PC-9 (cell line): ENCODE measurements at regions not wholly inside any gene's neighbourhood (a gene's known extent, or its start where the extent isn't known, plus 50 kb on each side); places are given as distances from the start of the nearest gene placed in this dataset.
A peak's percentile ranks its signal among the peaks of the same experiment; 100 is the strongest.
"Not testable (repeated sequence)": the region's sequence is repeated elsewhere in the genome, so short reads cannot be mapped to it uniquely, and the experiment has no call there.

Source experiments
- BruUV-seq: library from RNA; stranded (reverse); fragments of 400-500 nt; replicated peaks from 2 replicates; lab custom pipeline; 2021; lab: Mats Ljungman, UMichigan
- CTCF ChIA-PET: fragments of 300-600 bp; sonication (Branson Sonifier 250); formaldehyde crosslinking; loops from one replicate; lab custom pipeline; 2022; ENCODE audit warnings: antibody characterized with exemption; lab: Charles Lee
- POLR2A ChIA-PET: fragments of 300-600 bp; sonication (Branson Sonifier 250); formaldehyde crosslinking; loops from one replicate; lab custom pipeline; 2022; ENCODE audit warnings: antibody characterized with exemption; ENCODE audit not compliant: unreplicated experiment; lab: Charles Lee
- DNase-seq, 2 experiments: peaks; one replicate each; pipeline versions ENCODE4 v3.0.0 to v3.0.0-alpha.2; 2015 to 2022; ENCODE audit warnings: mixed read lengths in 1 of 2
- H2AFZ ChIP-seq: fragments of 200-600 bp; sonication (generic); 2 replicates; pipeline ENCODE4 v1.8.1; 2017; ENCODE audit warnings: antibody characterized with exemption
- H3F3A ChIP-seq: fragments of 200-600 bp; sonication (generic); 2 replicates; pipeline ENCODE4 v1.8.1; 2017; ENCODE audit warnings: antibody characterized with exemption, mild to moderate bottlenecking, low read depth; ENCODE audit not compliant: insufficient read depth
- H3K27ac ChIP-seq: fragments of 200-600 bp; sonication (generic); 2 replicates; pipeline ENCODE4 v1.6.1; 2016; ENCODE audit warnings: mixed run types
- H3K27me3 ChIP-seq: fragments of 200-600 bp; sonication (generic); 2 replicates; pipeline ENCODE4 v1.6.1; 2016; ENCODE audit warnings: low read depth, mixed run types; ENCODE audit not compliant: insufficient read depth
- H3K36me3 ChIP-seq: fragments of 200-600 bp; sonication (generic); 2 replicates; pipeline ENCODE4 v1.6.1; 2016; ENCODE audit warnings: low read depth, mixed run types
- H3K4me1 ChIP-seq: fragments of 200-600 bp; sonication (generic); replicated peaks from 2 replicates; pipeline ENCODE4 v1.6.1; 2016; ENCODE audit warnings: mixed run types; ENCODE audit not compliant: insufficient read depth
- H3K4me2 ChIP-seq: fragments of 200-600 bp; sonication (generic); 2 replicates; pipeline ENCODE4 v1.6.1; 2017; ENCODE audit warnings: mixed run types
- H3K4me3 ChIP-seq: fragments of 200-600 bp; sonication (generic); 2 replicates; pipeline ENCODE4 v1.6.1; 2016; ENCODE audit warnings: mixed run types
- H3K79me2 ChIP-seq: fragments of 200-600 bp; sonication (generic); 2 replicates; pipeline ENCODE4 v1.6.1; 2017; ENCODE audit warnings: low read depth, mixed run types
- H3K9me2 ChIP-seq: fragments of 200-600 bp; sonication (generic); 2 replicates; pipeline ENCODE4 v1.8.1; 2017; ENCODE audit warnings: mild to moderate bottlenecking; ENCODE audit not compliant: insufficient read depth
- H3K9me3 ChIP-seq: fragments of 200-600 bp; sonication (generic); 2 replicates; pipeline ENCODE4 v1.8.1; 2016; ENCODE audit warnings: low read depth; ENCODE audit not compliant: insufficient read depth
- H4K20me1 ChIP-seq: fragments of 200-600 bp; sonication (generic); 2 replicates; pipeline ENCODE4 v1.8.1; 2017; ENCODE audit not compliant: insufficient read depth
- EZH2 ChIP-seq: fragments of 200-600 bp; sonication (generic); IDR thresholded peaks from 2 replicates; pipeline ENCODE4 v1.8.0; 2017; ENCODE audit warnings: antibody characterized with exemption, low read depth
- intact Hi-C: fragments of 100-400 bp; cut with micrococcal nuclease; formaldehyde crosslinking; loops from one replicate; pipeline ENCODE4 v1.10.0; 2022; ENCODE audit not compliant: unreplicated experiment
- TF ChIP-seq, protein P1 (sequence below): fragments of 200-600 bp; sonication (generic); conservative IDR thresholded peaks from 2 replicates; pipeline ENCODE4 v1.6.1; 2017; ENCODE audit warnings: mixed run types, antibody characterized with exemption, mild to moderate bottlenecking, moderate library complexity

DNA sequence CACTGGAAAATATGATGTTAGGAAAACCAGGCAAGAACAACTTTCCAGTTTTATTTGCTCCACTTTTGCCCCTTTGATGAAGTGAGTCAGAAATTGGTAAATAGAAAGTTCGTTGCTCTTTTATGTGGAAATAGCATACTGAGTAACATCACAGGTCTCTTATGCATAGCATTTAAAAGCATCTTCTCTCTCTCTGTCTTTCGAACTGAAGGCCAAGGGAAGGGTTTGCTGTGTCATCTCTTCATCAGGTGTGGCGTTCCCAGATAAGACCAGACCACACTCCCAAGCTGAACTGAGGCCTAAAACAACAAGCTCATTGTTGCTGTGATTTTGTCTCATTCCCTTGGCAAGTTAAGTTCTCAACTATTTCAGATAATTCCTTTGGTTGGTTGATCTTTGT, 131.8 kb upstream of the GRB10 start:
- ChIA-PET CTCF (no interaction called here), POLR2A (interaction anchor here (0.6 kb wide), 1 partner anchor 1568 kb away, joined by 6 read pairs; no protein-coding TSS in a partner anchor)
- Histone ChIP-seq H3K79me2 (no peaks in the 10 kb centered on the region), H3K9me2 (no peaks in the 10 kb centered on the region), H3F3A (no peaks in the 10 kb centered on the region), H3K4me2 (no peak overlapping the region), H3K36me3 (no peaks in the 10 kb centered on the region), H3K27me3 (no peaks in the 10 kb centered on the region), H3K4me1 (peaks cover 15% of the 10 kb centered on the region), H3K9me3 (peaks cover 7% of the 10 kb centered on the region; the same call in 1 of the 2 replicates), H3K27ac (no peak overlapping the region), H3K4me3 (no peak overlapping the region), H4K20me1 (no peaks in the 10 kb centered on the region), H2AFZ (peak overlapping the region; percentile 2; the same call in 1 of the 2 replicates)
- BruUV-seq, result no TSS peak
- intact Hi-C loops, result no loop called here
- no peak for TF ChIP-seq EZH2
- TF ChIP-seq, protein P1, sequence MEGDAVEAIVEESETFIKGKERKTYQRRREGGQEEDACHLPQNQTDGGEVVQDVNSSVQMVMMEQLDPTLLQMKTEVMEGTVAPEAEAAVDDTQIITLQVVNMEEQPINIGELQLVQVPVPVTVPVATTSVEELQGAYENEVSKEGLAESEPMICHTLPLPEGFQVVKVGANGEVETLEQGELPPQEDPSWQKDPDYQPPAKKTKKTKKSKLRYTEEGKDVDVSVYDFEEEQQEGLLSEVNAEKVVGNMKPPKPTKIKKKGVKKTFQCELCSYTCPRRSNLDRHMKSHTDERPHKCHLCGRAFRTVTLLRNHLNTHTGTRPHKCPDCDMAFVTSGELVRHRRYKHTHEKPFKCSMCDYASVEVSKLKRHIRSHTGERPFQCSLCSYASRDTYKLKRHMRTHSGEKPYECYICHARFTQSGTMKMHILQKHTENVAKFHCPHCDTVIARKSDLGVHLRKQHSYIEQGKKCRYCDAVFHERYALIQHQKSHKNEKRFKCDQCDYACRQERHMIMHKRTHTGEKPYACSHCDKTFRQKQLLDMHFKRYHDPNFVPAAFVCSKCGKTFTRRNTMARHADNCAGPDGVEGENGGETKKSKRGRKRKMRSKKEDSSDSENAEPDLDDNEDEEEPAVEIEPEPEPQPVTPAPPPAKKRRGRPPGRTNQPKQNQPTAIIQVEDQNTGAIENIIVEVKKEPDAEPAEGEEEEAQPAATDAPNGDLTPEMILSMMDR, result no peak
- DNase-seq, result peak in 1 of 2 experiments; percentile 59

DNA sequence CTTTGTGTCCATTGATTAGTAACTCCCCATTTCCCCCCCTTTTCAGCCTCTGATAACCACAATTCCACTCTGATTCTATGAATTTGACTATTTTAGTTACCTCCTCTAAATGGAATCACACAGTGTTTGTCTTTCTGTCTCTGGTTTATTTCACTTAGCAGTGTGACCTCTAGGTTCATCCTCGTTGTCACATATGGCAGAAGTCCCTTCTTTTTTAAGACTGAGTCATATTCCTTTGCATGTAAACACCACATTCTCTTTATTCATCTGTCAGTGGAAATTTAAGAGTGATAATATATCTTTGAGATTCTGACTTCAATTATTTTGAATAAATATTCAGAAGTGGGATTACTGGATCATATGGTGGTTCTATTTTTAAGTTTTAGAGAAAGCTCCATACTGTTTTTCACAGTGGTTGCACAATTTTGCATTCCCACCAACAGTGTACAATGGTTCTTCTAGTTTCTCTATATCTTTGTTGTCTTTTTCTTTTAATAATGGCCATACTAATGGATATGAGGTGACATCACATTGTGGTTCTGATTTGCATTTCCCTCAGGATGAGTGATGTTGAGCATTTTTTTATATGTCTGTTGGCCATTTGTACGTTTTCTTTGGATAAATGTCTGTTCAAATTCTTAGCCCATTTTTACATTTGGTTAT, 126.1 kb upstream of the GRB10 start:
- TF ChIP-seq EZH2, result no peak
- TF ChIP-seq, protein P1, result no peak
- intact Hi-C loops, result no loop called here
- Histone ChIP-seq H3K27ac (no peak overlapping the region), H3K27me3 (no peaks in the 10 kb centered on the region; the same call in 1 of the 2 replicates), H3K9me2 (no peaks in the 10 kb centered on the region), H3F3A (no peaks in the 10 kb centered on the region), H4K20me1 (no peaks in the 10 kb centered on the region), H3K4me1 (0 out of 2 replicates have a peak, but pooled peaks cover under 1% of the 10 kb centered on the region), H3K36me3 (no peaks in the 10 kb centered on the region), H3K4me3 (no peak overlapping the region), H2AFZ (no peak overlapping the region), H3K79me2 (no peaks in the 10 kb centered on the region), H3K4me2 (no peak overlapping the region), H3K9me3 (peaks cover 17% of the 10 kb centered on the region; the same call in 1 of the 2 replicates)
- BruUV-seq, result no TSS peak
- POLR2A ChIA-PET, result no interaction called here
- no peak for DNase-seq
- CTCF ChIA-PET, result no interaction called here

DNA sequence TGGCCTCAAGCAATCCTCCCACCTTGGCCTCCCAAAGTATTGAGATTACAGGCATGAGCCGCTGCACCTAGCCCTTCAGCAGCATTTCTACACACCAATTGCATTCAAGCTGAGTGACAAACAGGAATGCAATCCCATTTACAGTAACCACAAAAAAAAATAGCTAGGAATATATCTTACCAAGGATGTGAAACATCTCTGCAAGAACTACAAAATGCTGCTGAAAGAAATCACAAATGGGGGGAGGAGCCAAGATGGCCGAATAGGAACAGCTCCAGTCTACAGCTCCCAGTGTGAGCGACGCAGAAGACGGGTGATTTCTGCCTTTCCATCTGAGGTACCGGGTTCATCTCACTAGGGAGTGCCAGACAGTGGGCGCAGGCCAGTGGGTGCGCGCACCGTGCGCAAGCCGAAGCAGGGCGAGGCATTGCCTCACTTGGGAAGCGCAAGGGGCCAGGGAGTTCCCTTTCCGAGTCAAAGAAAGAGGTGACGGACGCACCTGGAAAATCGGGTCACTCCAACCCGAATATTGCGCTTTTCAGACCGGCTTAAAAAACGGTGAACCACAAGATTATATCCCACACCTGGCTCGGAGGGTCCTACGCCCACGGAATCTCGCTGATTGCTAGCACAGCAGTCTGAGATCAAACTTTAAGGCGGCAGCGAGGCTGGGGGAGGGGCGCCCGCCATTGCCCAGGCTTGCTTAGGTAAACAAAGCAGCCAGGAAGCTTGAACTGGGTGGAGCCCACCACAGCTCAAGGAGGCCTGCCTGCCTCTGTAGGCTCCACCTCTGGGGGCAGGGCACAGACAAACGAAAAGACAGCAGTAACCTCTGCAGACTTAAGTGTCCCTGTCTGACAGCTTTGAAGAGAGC, 116.1 kb upstream of the GRB10 start:
- H3K9me2 ChIP-seq, H3K36me3 ChIP-seq, BruUV-seq, H3K4me1 ChIP-seq, H3K9me3 ChIP-seq, intact Hi-C loops, CTCF ChIA-PET, H3K27ac ChIP-seq, H3F3A ChIP-seq, H3K79me2 ChIP-seq, H3K27me3 ChIP-seq, H4K20me1 ChIP-seq: not testable (repeated sequence)
- peak; percentile 23 to 57 for DNase-seq
- H3K4me3 ChIP-seq, result peak overlapping the region; percentile 35; the same call in 1 of the 2 replicates
- H2AFZ ChIP-seq, result peak overlapping the region; percentile 53; the same call in 1 of the 2 replicates
- POLR2A ChIA-PET, result interaction anchor here (0.7 kb wide), 1 partner anchor 19 kb away, joined by 3 read pairs; no protein-coding TSS in a partner anchor
- H3K4me2 ChIP-seq, result peak overlapping the region; percentile 43

DNA sequence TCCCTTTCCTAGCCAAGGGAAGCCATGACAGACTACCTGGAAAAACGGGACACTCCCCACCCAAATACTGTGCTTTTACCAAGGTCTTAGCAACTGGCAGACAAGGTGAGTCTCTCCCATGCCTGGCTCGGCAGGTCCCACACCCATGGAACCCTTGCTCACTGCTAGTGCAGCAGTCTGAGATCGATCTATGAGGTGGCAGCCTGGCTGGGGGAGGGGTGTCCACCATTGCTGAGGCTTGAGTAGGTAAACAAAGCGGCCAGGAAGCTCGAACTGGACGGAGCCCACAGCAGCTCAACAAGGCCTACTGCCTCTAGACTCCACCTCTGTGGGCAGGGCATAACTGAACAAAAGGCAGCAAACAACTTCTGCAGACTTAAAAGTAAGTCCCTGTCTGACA, 104.4 kb upstream of the GRB10 start:
- H3F3A ChIP-seq, intact Hi-C loops, H3K9me2 ChIP-seq, H3K4me1 ChIP-seq, H3K27ac ChIP-seq, CTCF ChIA-PET, DNase-seq, BruUV-seq, H3K36me3 ChIP-seq, H3K4me2 ChIP-seq, H3K9me3 ChIP-seq, POLR2A ChIA-PET, H3K27me3 ChIP-seq, H3K79me2 ChIP-seq, H2AFZ ChIP-seq, H3K4me3 ChIP-seq, H4K20me1 ChIP-seq: not testable (repeated sequence)
